Esophagus squamous epithelium (tissue), 4 donors: ENCODE measurements at regions not wholly inside any gene's neighbourhood (a gene's known extent, or its start where the extent isn't known, plus 50 kb on each side); places are given as distances from the start of the nearest gene placed in this dataset.
A peak's percentile ranks its signal among the peaks of the same experiment; 100 is the strongest.

Experiments used
- CTCF ChIP-seq, 6 experiments: fragments of 450-650 bp in 4 of 6; fragments of 200-600 bp in 2 of 6; sonication (generic) in 2 of 6; IDR thresholded peaks; one replicate each; pipeline ENCODE4 v1.5.1; 2016 to 2019; ENCODE audit warnings: antibody characterized with exemption in 6 of 6, mild to moderate bottlenecking in 4 of 6, moderate library complexity in 4 of 6
- POLR2A ChIP-seq, 4 donors: fragments of 450-650 bp; IDR thresholded peaks; one replicate each; pipeline ENCODE4 v1.6.1; 2017; ENCODE audit warnings: antibody characterized with exemption in 4 of 4, mild to moderate bottlenecking in 4 of 4, moderate library complexity in 3 of 4

GRCh38 chr12:94753036-94753679 is 102.8 kb upstream of the TMCC3 start:
- TF ChIP-seq CTCF (IDR thresholded peaks at IDR 0.05) (peak in 1 of 6 experiments; percentile 39), POLR2A (IDR thresholded peaks at IDR 0.05) (no peak)
